Muscle of back (tissue), 3 donors: ENCODE measurements at regions not wholly inside any gene's neighbourhood (a gene's known extent, or its start where the extent isn't known, plus 50 kb on each side); places are given as distances from the start of the nearest gene placed in this dataset.
"Not testable (repeated sequence)": the region's sequence is repeated elsewhere in the genome, so short reads cannot be mapped to it uniquely, and the experiment has no call there.

Experiments
- DNase-seq, 3 donors: peaks; one replicate each; pipeline versions ENCODE4 v3.0.0 to v3.0.0-alpha.2; 2013

DNA sequence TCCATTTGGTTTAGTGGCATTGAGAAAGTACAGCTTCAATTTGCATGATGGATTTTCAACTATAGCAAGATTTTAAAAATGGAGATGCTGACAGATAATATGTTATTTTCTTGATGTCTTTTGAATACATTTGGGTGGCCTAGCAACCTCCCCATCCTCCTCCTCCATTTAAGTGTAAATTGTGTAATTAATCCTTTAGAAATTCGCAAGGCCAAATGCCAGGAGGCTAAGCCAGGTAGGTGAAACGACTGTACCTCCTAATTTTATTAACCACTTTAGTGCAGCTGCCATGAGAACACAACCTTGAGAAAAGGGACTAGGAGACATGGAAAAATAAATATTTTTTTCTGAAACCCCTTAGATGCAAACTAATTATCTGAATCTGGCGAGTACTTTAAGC lies 248.8 kb downstream of the MRPS30 start:
- DNase-seq: no peak

GRCh38 chr5:45060724-45061123 lies 252.0 kb downstream of the MRPS30 start:
- no peak for DNase-seq

DNA sequence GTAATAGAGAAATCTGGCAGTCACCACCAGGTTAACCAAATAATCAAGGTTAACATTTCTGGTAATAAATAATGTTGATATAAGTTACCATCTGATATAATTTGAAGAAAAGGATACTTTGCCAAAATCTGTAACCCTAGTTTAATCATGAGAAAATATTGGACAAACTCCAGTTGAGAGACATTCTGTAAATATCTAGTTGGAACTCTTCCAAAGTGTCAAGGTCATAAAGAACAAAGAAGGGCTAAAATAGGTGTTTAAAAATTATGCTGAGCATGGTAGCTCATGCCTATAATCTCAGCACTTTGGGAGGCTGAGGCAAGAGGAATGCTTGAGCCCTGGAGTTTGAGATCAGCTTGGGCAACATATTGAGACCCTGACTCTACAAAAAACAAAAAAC lies 253.3 kb downstream of the MRPS30 start:
- no peak for DNase-seq

- DNase-seq: no peak
Measured at GRCh38 chr5:45081082-45081481, 272.3 kb downstream of the MRPS30 start.

DNA sequence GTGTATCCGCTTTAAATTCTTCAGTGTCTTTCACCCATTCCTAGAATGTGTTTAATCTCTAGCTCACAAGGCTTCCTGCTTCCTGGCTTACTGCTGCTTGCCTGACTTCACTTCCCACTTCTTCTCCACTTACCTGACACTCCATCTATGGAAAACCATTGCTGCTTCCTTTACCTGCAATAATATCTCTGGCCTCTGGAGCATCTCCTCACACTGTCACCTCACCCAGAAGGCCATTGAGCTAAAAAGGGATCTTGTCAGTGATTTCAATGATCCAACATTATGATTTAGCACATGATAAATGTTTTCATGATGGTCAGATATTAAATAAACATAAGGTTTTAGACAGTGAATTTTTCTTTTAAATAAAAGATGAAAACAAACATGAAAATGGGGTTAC lies 281.1 kb downstream of the MRPS30 start:
- no peak for DNase-seq

GRCh38 chr5:45093377-45093776 lies 284.6 kb downstream of the MRPS30 start:
- no peak for DNase-seq

DNA sequence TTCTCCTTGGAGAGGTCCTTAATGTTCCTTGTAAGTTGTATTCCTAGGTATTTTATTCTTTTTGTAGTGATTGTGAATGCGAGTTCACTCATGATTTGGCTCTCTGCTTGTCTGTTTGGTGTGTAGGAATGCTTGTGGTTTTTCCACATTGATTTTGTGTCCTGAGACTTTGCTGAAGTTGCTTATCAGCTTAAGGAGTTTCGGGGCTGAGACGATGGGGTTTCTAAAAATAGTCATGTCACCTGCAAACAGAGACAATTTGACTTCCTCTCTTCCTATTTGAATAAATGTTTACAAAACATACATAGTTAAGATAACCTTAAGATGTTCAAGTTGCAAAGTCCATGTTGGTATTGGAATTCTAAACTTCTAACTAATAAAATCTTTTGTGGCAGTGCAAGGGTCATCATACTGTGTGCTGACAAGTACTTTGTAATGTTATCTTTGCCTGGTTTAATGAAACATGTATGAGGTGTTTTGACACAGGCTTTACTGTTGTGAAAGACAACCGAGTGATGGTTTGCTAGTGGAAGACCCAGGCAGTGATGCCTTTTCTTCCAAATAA lies 286.2 kb downstream of the MRPS30 start:
- DNase-seq: no peak

- DNase-seq: no peak
Measured at GRCh38 chr5:45098483-45098882, 289.7 kb downstream of the MRPS30 start.

DNA sequence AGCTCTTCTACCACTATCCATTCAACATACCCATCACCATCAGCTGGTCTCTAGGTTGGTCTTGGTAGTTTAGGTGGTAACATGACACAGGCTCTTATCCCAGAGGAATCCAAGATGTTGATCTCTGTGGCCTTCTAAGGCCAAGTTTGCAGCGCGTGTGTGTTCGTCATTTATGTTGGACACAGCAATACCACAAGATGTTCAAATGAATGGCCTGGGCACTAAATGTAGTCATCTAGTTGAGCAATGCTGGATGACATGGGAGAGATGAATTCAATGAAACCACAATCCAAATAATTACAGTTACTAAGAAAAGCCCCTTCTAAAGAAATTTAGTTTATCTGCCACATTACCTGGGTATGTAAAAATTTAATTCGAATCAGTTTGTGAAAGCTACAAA lies 292.4 kb downstream of the MRPS30 start:
- no peak for DNase-seq

GRCh38 chr5:45105491-45105994 lies 296.8 kb downstream of the MRPS30 start:
- DNase-seq: no peak

- DNase-seq: no peak
Measured at GRCh38 chr5:45109062-45109461, 300.3 kb downstream of the MRPS30 start.

- no peak for DNase-seq
Measured at GRCh38 chr5:45109636-45110035, 300.9 kb downstream of the MRPS30 start.

DNA sequence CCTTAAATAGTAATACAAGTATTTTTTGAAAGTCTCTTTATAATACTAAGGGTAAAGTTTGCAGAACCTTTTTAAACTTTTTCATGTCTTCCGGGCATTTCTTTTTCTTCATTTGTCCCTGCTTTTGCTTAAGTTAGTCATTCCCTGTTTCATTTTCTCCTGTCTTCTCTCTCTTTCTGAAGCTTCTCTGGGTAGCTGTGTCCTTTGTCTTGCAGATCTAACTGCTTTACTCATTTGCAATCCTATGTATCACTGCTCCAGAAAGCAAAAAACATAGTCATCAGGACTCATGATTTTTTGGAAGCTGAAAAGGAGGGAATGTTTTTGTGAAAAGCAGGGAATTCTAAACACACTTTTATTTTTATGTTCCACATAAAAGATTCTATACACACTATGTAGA lies 301.7 kb downstream of the MRPS30 start:
- no peak for DNase-seq

- no peak for DNase-seq
Measured at GRCh38 chr5:45113726-45114125, 305.0 kb downstream of the MRPS30 start.

DNA sequence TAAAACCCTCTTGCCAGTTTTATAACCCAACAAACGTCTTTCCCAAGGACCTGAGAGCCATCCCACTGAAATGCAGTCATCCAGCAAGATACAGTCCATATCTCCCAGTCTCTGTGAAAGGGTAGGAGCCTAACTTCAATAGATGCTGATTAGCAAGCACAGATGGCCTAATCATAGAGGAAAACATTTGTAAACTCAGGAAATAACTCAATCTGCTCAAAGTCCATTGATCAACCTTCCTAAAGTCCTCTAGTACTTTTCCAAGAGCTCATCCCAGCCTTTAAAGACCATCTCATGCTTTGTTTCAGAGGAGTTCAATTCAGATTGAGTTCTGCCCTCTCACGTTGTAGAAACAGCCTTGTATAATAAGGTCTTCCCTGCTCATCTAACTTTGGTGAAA lies 324.2 kb downstream of the MRPS30 start:
- DNase-seq: no peak

GRCh38 chr5:45162974-45163373 lies 354.2 kb downstream of the MRPS30 start:
- no peak for DNase-seq

DNA sequence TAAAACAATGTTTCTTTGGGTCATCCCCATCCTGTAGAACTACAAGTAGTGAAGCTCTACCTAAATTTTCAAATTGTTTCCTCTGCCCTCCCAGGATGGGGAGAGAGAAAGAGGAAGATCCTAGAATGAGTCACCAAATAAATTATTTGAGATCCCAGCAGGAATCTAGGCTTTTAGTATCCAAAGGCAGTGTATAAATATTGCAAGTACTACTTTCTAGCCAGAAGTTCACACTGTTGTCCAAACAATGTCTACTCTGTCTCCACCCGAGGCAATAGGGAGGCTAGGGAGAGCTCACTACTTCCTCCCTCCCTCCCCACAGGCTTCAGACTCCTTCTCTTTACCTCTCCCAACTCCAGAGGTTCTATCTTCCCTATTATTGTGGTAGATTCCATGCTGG lies 362.8 kb downstream of the MRPS30 start:
- DNase-seq: no peak

- DNase-seq: not testable (repeated sequence)
Measured at GRCh38 chr5:45172634-45173033, 363.9 kb downstream of the MRPS30 start.

GRCh38 chr5:45179686-45180085 lies 370.9 kb downstream of the MRPS30 start:
- DNase-seq: no peak

DNA sequence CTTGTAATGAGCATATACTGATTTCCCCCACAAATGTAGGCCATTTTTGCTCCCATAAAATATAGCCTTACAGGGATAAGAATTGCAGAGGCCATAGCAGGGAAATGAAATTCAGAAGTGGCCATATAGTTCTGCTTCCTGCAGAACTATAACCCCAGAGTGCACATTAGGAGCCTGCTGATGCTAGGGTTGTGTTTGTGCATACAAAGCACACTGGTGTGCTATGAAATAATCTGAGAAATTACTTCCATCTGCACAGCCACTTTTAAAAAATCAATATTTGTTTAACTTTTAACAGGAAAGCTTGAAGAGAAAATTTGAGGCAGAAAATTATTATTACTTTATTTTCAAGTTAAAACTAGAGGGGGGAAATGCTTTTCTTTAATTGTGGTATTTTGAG lies 380.3 kb downstream of the MRPS30 start:
- DNase-seq: no peak

DNA sequence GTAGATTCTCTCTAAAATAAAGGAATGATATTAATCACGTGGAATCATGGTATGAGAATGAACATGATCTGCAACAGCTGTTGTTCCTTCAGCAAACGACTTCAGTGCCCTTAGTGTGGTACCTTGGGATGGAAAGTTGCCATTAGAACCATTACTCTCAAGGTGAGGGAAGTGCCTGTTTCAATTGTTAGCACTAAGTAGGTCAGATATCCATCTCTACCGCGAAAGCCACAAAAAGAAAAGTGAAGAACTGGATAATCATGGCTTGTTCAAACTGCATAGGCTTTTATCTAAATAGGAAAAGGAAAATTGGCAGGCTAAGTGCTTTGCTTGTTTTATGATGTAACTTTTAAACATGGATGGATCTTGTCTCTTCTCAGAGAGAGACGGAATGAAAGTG lies 380.7 kb downstream of the MRPS30 start:
- DNase-seq: no peak

DNA sequence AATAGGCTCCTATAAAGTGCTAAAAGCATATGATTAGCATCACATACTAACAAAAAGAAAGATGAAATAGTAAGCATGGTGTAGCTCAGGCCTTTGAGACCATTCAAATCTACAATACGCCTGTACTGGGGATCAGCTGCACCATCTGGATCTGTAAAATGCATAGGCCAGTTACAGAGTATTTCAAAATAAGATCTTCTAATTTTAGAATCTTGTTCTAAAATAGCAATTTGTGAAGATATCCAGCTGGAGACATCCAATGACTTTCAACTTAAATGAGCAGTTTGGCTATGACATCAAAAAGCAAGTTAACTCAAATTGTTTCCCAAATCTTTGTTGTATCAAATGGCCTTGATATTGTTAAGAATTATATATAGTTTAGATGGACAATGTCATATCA lies 386.3 kb downstream of the MRPS30 start:
- no peak for DNase-seq
